Sigmoid colon (tissue), 4 donors: ENCODE measurements at regions not wholly inside any gene's neighbourhood (a gene's known extent, or its start where the extent isn't known, plus 50 kb on each side); places are given as distances from the start of the nearest gene placed in this dataset.

ENCODE experiments used
- CTCF ChIP-seq, 4 experiments: fragments of 450-650 bp in 3 of 4; fragments of 200-600 bp in 1 of 4; IDR thresholded peaks; one replicate each; pipeline ENCODE4 v1.5.1; 2016 to 2019; ENCODE audit warnings: antibody characterized with exemption in 4 of 4, mild to moderate bottlenecking in 3 of 4, moderate library complexity in 2 of 4
- EP300 ChIP-seq, 4 donors: sonication (generic); formaldehyde crosslinking; IDR thresholded peaks; one replicate each; pipeline ENCODE4 v1.6.1; 2017; ENCODE audit warnings: antibody characterized with exemption in 4 of 4

- TF ChIP-seq EP300 (IDR thresholded peaks at IDR 0.05), result no peak
- TF ChIP-seq CTCF (IDR thresholded peaks at IDR 0.05), result no peak
Measured at GRCh38 chr13:110789871-110790270, 76.4 kb downstream of the ING1 start.
